ENCODE measurements at regions not wholly inside any gene's neighbourhood (a gene's known extent, or its start where the extent isn't known, plus 50 kb on each side); places are given as distances from the start of the nearest gene placed in this dataset.

GRCh38 chr1:208449951-208450350 is 205.8 kb upstream of the PLXNA2 start:
- H3K4me3 ChIP-seq (ENCODE audit: low read length) = no peak overlapping the region
- TF ChIP-seq ZNF274 (IDR thresholded peaks at IDR 0.05; ENCODE audit: low read depth, low read length) = no peak

- TF ChIP-seq ZNF274 (IDR thresholded peaks at IDR 0.05; ENCODE audit: low read depth, low read length) = no peak
- no peak overlapping the region for H3K4me3 ChIP-seq (ENCODE audit: low read length)
These were observed 206.8 kb upstream of the PLXNA2 start for GRCh38 chr1:208450958-208451357.

DNA sequence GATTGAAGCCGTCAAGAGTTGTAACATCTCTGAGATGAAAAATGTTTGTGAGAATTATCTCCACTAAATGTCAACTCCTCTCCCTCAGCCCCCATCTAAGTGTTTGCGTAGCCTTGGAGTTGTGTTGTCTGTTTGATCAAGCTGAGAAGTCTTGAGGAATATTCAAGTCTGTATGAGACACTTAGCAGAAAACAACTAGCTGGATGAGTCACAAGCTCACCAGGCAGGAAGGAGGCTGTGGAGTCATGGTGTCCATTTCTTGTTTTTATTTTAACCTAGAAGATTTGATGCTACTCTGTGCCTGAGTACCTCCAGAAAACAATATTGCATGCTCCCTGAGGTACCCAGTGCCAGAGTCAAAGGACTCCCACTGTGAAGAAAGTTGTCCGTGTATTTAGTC is 211.6 kb upstream of the PLXNA2 start:
- H3K4me3 ChIP-seq (ENCODE audit: low read length) = no peak overlapping the region
- no peak for TF ChIP-seq ZNF274 (IDR thresholded peaks at IDR 0.05; ENCODE audit: low read depth, low read length)

DNA sequence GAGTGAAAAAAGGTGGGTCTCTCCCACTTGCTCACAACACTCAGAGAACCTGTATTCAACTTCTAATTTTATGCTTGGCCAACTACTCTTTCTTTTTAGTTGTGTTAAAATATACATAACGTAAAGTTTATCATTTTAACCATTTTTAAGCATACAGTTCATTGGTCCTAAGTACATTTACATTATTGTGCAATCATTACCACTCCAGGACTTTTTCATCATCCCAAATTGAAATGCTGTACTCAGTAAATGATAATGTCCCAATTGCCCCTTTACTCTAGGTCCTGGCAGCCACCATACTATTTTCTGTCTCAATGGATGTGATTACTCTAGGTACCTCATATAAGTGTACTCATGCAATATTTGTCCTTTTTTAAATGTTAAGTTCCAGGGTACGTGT is 212.3 kb upstream of the PLXNA2 start:
- TF ChIP-seq ZNF274 (IDR thresholded peaks at IDR 0.05; ENCODE audit: low read depth, low read length) = no peak
- H3K4me3 ChIP-seq (ENCODE audit: low read length) = no peak overlapping the region

DNA sequence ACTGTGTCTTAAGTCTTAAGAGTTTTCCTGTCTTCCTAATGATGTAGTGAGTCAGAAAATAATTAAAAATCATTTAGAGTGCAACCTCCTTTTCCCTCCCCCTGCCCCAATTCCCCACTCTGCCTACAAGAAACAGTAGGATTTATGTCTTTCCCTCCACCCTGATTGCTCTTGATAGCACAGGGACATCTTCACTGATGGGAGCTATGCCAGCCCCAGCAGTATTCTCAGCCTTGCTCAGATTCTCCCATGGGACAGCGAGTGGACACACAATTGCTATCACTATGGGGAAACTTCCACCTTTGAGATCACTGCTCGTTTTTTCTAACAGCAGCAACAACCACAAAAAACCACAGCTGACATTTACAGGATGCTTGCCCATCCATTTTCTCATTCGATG is 216.6 kb upstream of the PLXNA2 start:
- no peak overlapping the region for H3K4me3 ChIP-seq (ENCODE audit: low read length)
- TF ChIP-seq ZNF274 (IDR thresholded peaks at IDR 0.05; ENCODE audit: low read depth, low read length) = no peak

GRCh38 chr1:208461680-208462079 is 217.5 kb upstream of the PLXNA2 start:
- no peak for TF ChIP-seq ZNF274 (IDR thresholded peaks at IDR 0.05; ENCODE audit: low read depth, low read length)

GRCh38 chr1:208462761-208463160 is 218.6 kb upstream of the PLXNA2 start:
- TF ChIP-seq ZNF274 (IDR thresholded peaks at IDR 0.05; ENCODE audit: low read depth, low read length) = no peak
- H3K4me3 ChIP-seq (ENCODE audit: low read length) = no peak overlapping the region

More at GRCh38 chr1:208461680-208462079, 217.5 kb upstream of the PLXNA2 start:
- no peak overlapping the region for H3K4me3 ChIP-seq (ENCODE audit: low read length)

- TF ChIP-seq ZNF274 (IDR thresholded peaks at IDR 0.05; ENCODE audit: low read depth, low read length) = no peak
These were observed 221.1 kb upstream of the PLXNA2 start for GRCh38 chr1:208465266-208465665.

DNA sequence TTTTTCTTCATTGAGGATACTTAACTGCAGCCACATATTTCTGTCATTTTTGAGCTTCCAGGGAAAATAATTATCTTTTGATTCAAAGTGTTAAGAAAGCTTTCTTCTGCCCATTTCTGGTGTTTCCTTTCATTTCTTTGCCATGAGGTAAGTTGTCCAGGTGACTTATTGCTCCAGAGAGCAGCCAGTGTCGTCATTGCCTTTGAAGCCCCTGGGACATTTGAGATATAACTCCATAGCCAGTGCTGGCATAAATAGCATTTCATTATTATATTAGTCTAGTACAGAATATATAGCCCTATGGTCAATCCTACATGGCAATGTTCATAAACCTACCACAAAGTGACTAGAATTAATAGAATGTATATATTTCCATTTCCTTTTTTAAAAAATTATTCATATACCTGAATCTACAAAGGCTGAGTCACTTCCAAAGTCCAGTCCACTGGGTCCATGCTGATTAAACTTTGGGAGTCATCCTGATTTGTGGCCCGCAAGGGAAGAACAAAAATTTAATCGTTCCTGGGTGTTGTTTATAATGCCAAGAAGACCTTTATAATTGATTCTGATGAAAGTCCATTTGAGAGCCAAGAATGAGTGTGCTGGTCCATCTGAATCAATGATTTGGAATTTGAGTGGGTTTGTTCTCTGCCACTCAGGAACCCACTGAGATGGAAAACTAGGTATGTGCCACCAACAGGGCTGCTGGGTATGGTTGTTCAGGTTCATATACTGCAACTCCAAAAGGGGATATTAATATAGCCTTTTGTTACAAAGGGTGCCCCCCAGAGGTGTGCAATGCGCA is 221.8 kb upstream of the PLXNA2 start:
- no peak overlapping the region for H3K4me3 ChIP-seq (ENCODE audit: low read length)
- no peak for TF ChIP-seq ZNF274 (IDR thresholded peaks at IDR 0.05; ENCODE audit: low read depth, low read length)

More at GRCh38 chr1:208465266-208465665, 221.1 kb upstream of the PLXNA2 start:
- no peak overlapping the region for H3K4me3 ChIP-seq (ENCODE audit: low read length)

DNA sequence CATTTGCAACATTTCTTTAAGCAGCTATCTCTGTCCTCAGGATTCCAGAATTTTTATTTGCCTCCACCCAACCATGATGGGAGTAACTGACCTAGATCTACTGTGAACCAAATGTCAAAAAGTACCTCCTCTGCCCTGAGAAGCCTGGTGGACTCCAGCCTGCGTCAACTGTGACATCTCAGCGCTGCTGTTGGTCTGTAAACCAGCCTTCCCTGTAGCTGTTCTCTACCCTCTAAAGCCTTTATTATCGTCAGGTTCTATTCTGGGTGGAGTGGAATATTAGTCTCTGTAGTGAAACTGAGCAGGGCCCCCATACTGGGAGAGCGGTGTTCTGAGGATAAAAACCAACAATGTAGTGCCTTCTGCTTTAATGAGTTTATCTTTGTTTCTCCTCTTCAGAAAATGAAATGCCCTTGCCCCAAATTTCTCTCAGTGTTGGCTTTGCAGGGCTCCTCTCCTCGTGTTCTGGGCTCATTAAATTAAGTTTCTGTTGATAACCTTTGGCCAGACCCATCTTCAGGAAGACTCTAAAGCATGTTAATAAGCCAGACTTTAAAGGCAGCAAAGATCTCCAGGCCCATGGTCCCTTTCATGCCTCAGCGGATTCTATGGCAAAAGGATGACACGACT is 223.1 kb upstream of the PLXNA2 start:
- H3K4me3 ChIP-seq (ENCODE audit: low read length) = no peak overlapping the region
- TF ChIP-seq ZNF274 (IDR thresholded peaks at IDR 0.05; ENCODE audit: low read depth, low read length) = no peak

DNA sequence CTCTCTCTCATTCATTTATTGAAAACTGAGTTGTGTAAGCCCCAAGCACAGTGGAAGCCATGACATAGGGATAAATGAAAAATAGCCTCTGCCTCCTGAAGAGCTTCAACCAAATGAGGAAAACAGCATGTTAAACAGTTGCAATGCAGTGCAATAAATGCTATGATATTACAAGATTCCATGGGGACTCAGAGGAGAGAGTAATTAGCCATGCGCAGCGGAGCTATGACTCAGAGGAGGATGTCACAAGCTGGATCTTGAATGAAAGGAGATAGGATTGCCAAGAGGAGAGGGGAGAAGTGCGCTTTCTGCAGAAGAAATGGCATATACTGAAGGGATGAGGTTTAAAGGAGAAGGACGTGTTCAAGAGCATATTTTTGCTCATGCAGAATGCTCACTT is 231.3 kb upstream of the PLXNA2 start:
- H3K4me3 ChIP-seq (ENCODE audit: low read length) = no peak overlapping the region
- TF ChIP-seq ZNF274 (IDR thresholded peaks at IDR 0.05; ENCODE audit: low read depth, low read length) = no peak

DNA sequence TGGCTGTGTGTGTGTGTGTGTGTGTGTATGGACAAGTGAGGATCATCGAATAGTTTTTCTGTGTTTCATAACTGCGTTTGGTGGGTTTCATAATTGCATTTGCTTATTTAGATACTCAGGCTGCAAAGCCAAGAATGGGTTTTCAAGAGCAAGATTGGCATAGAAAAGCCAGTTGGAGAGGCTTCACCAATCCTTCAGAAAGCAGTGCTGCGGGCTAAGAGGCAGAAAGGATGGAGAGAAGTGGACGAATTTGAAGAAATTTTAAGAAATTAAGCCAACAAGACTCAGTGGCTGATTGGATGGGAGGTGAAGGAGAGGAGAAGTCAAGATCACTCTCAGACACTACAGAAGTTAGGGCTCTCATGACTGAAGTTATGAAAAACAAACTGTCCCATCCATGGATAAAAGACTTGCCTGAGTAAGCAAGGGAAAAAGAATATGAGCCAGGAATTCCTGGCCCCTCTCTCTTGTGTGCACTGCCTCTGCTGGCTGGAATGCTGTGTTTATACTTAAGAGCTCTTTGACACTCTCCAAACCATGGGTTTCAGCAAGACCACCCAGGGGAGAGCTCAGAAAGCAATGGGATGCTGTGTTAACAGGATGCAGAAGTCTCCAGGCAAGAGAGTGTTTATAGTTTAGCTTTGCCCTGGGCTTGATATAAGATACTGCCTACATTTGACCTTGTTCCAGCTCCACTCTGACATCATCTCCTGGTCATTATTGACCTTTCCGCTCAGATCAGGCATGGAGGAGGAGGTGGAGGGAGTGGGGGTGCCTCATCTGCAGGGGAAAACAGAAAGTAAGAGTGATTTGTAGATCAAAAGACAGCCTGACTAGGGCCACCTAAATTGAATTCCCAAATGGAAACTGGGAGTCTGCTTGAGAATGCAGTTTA is 232.0 kb upstream of the PLXNA2 start:
- TF ChIP-seq ZNF274 (IDR thresholded peaks at IDR 0.05; ENCODE audit: low read depth, low read length) = no peak
- no peak overlapping the region for H3K4me3 ChIP-seq (ENCODE audit: low read length)

- no peak overlapping the region for H3K4me3 ChIP-seq (ENCODE audit: low read length)
- TF ChIP-seq ZNF274 (IDR thresholded peaks at IDR 0.05; ENCODE audit: low read depth, low read length) = no peak
These were observed 232.6 kb upstream of the PLXNA2 start for GRCh38 chr1:208476846-208477170.

- TF ChIP-seq ZNF274 (IDR thresholded peaks at IDR 0.05; ENCODE audit: low read depth, low read length) = no peak
- H3K4me3 ChIP-seq (ENCODE audit: low read length) = no peak overlapping the region
These were observed 235.3 kb upstream of the PLXNA2 start for GRCh38 chr1:208479435-208479834.
